ENCODE measurements at regions not wholly inside any gene's neighbourhood (a gene's known extent, or its start where the extent isn't known, plus 50 kb on each side); places are given as distances from the start of the nearest gene placed in this dataset.

- Histone ChIP-seq H3K27ac (no peak overlapping the region), H3K27me3 (no peaks in the 10 kb centered on the region), H2AFZ (replicated peaks) (no peak overlapping the region), H3K79me2 (ENCODE audit: low read depth) (no peaks in the 10 kb centered on the region), H3K4me2 (no peak overlapping the region), H3K36me3 (no peaks in the 10 kb centered on the region), H3F3A (ENCODE audit: low read depth) (no peaks in the 10 kb centered on the region), H3K4me3 (no peak overlapping the region), H3K4me1 (peaks cover 36% of the 10 kb centered on the region), H3K9ac (no peak overlapping the region), H3K9me3 (ENCODE audit: low read depth) (no peaks in the 10 kb centered on the region), H4K20me1 (ENCODE audit: low read depth) (no peaks in the 10 kb centered on the region)
- H3K27ac Mint-ChIP-seq: no peak overlapping the region
- DNase-seq (ENCODE audit: low spot score): no peak
- H3K4me3 Mint-ChIP-seq: no peak overlapping the region
- peaks cover 2% of the 10 kb centered on the region for H3K27me3 Mint-ChIP-seq (ENCODE audit: insufficient read depth, low read depth)
- TF ChIP-seq EZH2 (IDR thresholded peaks at IDR 0.05): no peak
- TF ChIP-seq EZH2phosphoT487 (IDR thresholded peaks at IDR 0.05): no peak
- no peak for TF ChIP-seq CTCF (IDR thresholded peaks at IDR 0.05)
- no peaks in the 10 kb centered on the region for H3K36me3 Mint-ChIP-seq
- H3K9me3 Mint-ChIP-seq: no peaks in the 10 kb centered on the region
- H3K4me1 Mint-ChIP-seq: peaks cover 10% of the 10 kb centered on the region
Measured at GRCh38 chr5:110106750-110107149, 417.0 kb downstream of the MAN2A1 start.

DNA sequence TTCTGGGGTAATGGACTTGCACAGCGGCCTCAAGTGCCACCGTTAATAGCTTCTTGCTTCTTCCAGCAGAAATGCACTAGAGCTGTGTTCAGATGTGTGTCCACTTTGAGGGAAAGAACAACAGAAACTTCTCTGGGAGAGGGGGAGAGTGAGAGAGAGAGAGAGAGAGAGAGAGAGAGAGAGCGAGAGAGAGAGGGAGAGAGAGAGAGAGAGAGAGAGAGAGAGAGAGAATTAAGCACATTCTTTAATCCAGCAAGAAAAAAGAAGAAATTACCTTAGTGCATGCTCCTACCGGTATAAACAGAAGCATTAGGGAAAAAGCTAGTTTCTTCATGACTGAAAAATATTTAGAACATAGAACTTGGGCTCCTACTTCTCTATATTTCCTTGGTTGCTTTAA is 418.8 kb downstream of the MAN2A1 start:
- no peak for DNase-seq (ENCODE audit: low spot score)
- Histone ChIP-seq H3K9me3 (ENCODE audit: low read depth) (no peaks in the 10 kb centered on the region), H4K20me1 (ENCODE audit: low read depth) (no peaks in the 10 kb centered on the region), H3K9ac (no peak overlapping the region), H3K27me3 (no peaks in the 10 kb centered on the region), H3F3A (ENCODE audit: low read depth) (no peaks in the 10 kb centered on the region), H3K79me2 (ENCODE audit: low read depth) (no peaks in the 10 kb centered on the region), H3K27ac (no peak overlapping the region), H3K4me3 (no peak overlapping the region), H2AFZ (replicated peaks) (no peak overlapping the region), H3K36me3 (no peaks in the 10 kb centered on the region), H3K4me1 (peaks cover 23% of the 10 kb centered on the region), H3K4me2 (no peak overlapping the region)
- peaks cover 2% of the 10 kb centered on the region for H3K27me3 Mint-ChIP-seq (ENCODE audit: insufficient read depth, low read depth)
- H3K36me3 Mint-ChIP-seq: no peaks in the 10 kb centered on the region
- H3K4me1 Mint-ChIP-seq: peaks cover 8% of the 10 kb centered on the region
- TF ChIP-seq CTCF (IDR thresholded peaks at IDR 0.05) (no peak), EZH2 (IDR thresholded peaks at IDR 0.05) (no peak), EZH2phosphoT487 (IDR thresholded peaks at IDR 0.05) (no peak)
- no peaks in the 10 kb centered on the region for H3K9me3 Mint-ChIP-seq
- no peak overlapping the region for H3K27ac Mint-ChIP-seq
- H3K4me3 Mint-ChIP-seq: no peak overlapping the region

DNA sequence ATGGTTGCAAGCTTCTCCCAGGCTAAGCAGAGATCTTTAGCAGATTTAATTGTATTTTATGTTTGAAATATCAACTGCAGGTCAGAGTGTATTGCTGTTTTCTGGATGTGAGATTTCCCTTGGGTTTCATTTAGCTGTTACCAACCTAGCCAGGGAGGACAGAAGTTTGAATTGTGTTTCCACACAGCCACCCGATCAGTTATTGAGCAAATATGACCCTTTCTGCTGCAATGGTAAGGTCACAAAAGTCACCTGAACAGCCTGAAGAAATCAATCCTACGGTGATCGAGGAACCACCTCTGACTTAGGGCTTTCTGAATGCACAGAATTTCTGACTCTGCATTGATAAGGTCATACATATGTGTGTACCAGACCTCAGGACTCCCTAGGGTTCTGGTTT is 419.9 kb downstream of the MAN2A1 start:
- H3K4me1 ChIP-seq: peaks cover 12% of the 10 kb centered on the region
- no peaks in the 10 kb centered on the region for H4K20me1 ChIP-seq (ENCODE audit: low read depth)
- Mint-ChIP-seq H3K9me3 (no peaks in the 10 kb centered on the region), H3K4me1 (no peaks in the 10 kb centered on the region), H3K4me3 (no peak overlapping the region), H3K27ac (no peak overlapping the region), H3K36me3 (no peaks in the 10 kb centered on the region), H3K27me3 (ENCODE audit: insufficient read depth, low read depth) (peaks cover 2% of the 10 kb centered on the region)
- TF ChIP-seq CTCF (IDR thresholded peaks at IDR 0.05) (no peak), EZH2phosphoT487 (IDR thresholded peaks at IDR 0.05) (no peak), EZH2 (IDR thresholded peaks at IDR 0.05) (no peak)
- peak overlapping the region; percentile 72 for H2AFZ ChIP-seq (replicated peaks)
- H3K4me3 ChIP-seq: no peak overlapping the region
- H3F3A ChIP-seq (ENCODE audit: low read depth): no peaks in the 10 kb centered on the region
- H3K36me3 ChIP-seq: no peaks in the 10 kb centered on the region
- no peaks in the 10 kb centered on the region for H3K9me3 ChIP-seq (ENCODE audit: low read depth)
- H3K79me2 ChIP-seq (ENCODE audit: low read depth): no peaks in the 10 kb centered on the region
- no peak overlapping the region for H3K4me2 ChIP-seq
- no peak overlapping the region for H3K27ac ChIP-seq
- no peak for DNase-seq (ENCODE audit: low spot score)
- no peaks in the 10 kb centered on the region for H3K27me3 ChIP-seq
- H3K9ac ChIP-seq: no peak overlapping the region

DNA sequence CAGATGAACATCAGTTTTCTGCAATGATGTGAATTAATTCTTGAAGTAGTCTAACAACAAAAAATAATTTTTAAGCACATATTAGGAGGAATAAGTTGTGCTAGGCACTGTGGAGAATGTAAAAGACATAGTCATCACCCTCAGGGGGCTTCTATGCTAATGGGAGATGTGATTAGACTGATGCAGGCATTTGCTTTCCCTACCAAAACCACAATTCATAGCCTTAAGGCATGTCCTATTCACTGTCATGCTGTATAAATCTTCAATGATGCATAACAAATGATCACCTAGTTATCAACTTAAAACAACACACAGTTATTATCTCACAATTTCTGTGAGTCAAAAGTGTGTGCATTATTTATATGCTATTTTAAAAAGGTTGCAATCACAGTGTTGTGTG is 422.6 kb downstream of the MAN2A1 start:
- H3K4me1 ChIP-seq: peaks cover 12% of the 10 kb centered on the region
- H3K9me3 ChIP-seq (ENCODE audit: low read depth): no peaks in the 10 kb centered on the region
- H3K27me3 Mint-ChIP-seq (ENCODE audit: insufficient read depth, low read depth): no peaks in the 10 kb centered on the region
- no peaks in the 10 kb centered on the region for H3F3A ChIP-seq (ENCODE audit: low read depth)
- H3K4me3 ChIP-seq: no peak overlapping the region
- H4K20me1 ChIP-seq (ENCODE audit: low read depth): no peaks in the 10 kb centered on the region
- no peak overlapping the region for H3K9ac ChIP-seq
- H2AFZ ChIP-seq (replicated peaks): no peak overlapping the region
- no peaks in the 10 kb centered on the region for H3K36me3 ChIP-seq
- no peak for DNase-seq (ENCODE audit: low spot score)
- no peaks in the 10 kb centered on the region for H3K27me3 ChIP-seq
- H3K9me3 Mint-ChIP-seq: no peaks in the 10 kb centered on the region
- H3K4me2 ChIP-seq: no peak overlapping the region
- TF ChIP-seq EZH2phosphoT487 (IDR thresholded peaks at IDR 0.05) (no peak), EZH2 (IDR thresholded peaks at IDR 0.05) (no peak)
- H3K27ac ChIP-seq: no peak overlapping the region
- H3K4me1 Mint-ChIP-seq: no peaks in the 10 kb centered on the region
- H3K27ac Mint-ChIP-seq: no peak overlapping the region
- no peaks in the 10 kb centered on the region for H3K36me3 Mint-ChIP-seq
- H3K4me3 Mint-ChIP-seq: no peak overlapping the region
- no peaks in the 10 kb centered on the region for H3K79me2 ChIP-seq (ENCODE audit: low read depth)

All from neural progenitor cell (in vitro differentiated cells).